A172 (cell line): ENCODE measurements at regions not wholly inside any gene's neighbourhood (a gene's known extent, or its start where the extent isn't known, plus 50 kb on each side); places are given as distances from the start of the nearest gene placed in this dataset.
"Not testable (repeated sequence)": the region's sequence is repeated elsewhere in the genome, so short reads cannot be mapped to it uniquely, and the experiment has no call there.

Experiments
- DNase-seq: peaks from one replicate; pipeline ENCODE4 v3.0.0-alpha.2; 2015; ENCODE audit warnings: low spot score

DNA sequence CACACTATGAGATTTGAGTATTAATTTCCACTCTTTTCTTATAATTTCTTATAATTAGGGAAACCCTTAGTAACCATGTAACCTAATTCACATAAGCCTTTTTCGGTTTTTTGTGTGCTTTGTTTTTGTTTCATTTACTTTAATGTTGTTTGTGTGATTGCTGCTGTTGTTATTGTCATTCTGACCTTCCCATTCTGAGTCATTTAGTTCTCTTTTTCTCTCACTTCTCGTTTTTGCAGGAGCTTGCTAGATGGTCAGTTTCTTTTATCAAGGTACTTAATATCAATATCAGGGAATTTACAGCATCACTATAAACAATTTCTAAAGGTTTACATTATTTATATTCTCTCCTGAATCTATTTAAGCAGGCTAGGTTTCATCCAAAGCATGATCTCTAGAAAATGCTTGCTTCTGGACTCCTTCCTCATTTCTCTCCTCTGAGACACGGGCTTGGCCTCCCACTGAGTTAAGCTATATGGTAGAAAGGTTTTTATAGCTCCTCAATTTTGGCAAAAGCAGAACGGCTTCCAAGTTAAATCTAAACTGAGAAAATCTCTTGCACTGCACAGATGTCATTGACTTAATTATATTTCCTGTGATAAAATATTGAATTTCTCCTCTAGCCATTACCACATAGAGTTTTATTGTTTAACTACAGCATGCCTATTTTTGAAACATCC, 534.2 kb downstream of the NSUN3 start:
- DNase-seq, result no peak

DNA sequence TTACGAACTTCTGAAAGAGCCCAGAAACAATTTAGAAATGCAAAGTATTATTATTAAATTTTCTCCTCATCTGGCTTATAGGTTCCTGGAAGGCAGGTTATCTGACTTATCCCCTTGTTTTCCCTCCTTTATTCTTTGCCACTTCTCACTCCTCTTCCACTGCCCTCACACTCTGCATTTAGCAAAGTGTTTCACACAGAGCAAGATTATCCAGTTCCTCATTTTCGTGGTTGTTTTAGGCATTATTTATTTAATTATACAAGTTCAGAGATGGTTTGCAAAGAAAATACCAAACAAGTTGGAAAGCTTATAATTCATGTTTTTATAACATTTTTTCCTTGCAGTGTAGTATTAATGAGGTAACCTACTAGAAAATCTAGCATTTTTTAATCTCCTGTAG, 544.9 kb downstream of the NSUN3 start:
- DNase-seq, result no peak

DNA sequence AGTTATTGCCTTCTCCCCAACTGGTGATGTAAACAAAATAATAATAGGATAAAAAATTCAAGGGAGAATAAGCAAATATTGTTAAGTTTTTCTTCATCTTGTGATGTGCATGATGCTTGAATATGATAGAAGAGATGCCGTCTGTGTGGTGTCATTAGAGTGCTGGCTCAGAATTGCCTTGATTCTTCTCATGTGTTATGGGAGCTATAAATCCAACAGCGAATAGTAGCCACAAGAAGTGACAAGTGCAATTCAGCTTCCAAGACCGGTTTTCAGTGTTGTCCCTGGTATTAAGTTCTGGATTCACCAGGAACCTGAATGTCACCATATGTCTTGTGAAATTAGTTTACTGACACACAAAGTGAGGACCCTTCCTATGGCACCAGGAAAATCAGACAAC, 547.0 kb downstream of the NSUN3 start:
- DNase-seq, result no peak

DNA sequence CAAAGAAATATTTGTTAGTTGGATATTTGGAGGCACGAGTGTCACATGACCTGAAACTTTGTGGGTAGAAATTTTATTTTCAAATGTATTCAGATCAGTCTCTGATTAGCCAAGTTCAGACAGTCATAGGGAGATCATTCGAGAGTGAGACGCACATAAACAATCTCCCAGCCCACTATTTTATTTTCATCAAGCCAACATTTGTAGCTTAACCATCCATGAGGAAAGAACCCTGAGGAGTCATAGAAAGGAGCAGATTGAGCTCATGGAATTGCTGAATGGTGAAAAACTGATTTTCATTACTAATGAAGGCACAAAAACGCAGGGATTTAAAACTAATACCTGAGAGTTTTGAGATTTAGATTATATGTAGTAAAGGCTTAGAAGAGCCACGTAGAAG, 548.7 kb downstream of the NSUN3 start:
- DNase-seq, result no peak

DNA sequence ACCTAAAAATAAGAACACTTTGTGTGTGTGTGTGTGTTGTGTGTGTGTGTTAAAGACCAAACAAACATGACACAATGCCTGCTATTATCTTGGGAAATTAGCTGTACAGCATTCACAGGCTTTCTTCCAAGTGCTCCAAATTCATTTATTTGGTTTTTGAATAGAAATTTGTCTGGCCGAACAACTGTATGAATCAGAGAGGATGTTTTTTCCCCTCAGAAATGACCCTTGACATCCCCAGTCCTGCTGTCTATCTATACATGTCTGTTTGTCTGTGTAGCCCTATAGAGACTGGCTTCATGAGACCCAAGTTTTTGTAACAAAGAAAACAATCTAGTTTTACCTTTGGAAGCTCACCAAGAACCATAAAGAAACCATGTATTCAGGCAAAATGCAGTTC, 549.8 kb downstream of the NSUN3 start:
- DNase-seq, result no peak

DNA sequence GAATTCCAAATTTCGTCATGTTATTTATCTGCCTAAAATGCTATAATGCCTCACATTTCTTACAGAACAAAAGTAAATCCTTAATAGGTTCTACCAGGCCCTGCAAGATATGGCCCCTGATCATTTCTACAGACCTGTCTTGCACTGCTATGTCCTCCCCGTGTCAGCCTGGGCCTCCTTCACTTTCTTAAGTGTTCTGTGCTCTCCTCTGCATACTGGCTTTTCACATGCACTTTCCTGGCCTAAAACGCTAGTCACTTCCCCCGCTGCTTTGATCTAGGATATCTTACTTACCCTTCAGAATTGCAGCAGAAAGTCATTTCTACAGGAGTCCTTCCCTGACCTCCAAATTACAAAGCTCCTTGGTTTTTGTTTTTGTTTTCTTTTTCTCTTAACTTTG, 551.3 kb downstream of the NSUN3 start:
- no peak for DNase-seq

DNA sequence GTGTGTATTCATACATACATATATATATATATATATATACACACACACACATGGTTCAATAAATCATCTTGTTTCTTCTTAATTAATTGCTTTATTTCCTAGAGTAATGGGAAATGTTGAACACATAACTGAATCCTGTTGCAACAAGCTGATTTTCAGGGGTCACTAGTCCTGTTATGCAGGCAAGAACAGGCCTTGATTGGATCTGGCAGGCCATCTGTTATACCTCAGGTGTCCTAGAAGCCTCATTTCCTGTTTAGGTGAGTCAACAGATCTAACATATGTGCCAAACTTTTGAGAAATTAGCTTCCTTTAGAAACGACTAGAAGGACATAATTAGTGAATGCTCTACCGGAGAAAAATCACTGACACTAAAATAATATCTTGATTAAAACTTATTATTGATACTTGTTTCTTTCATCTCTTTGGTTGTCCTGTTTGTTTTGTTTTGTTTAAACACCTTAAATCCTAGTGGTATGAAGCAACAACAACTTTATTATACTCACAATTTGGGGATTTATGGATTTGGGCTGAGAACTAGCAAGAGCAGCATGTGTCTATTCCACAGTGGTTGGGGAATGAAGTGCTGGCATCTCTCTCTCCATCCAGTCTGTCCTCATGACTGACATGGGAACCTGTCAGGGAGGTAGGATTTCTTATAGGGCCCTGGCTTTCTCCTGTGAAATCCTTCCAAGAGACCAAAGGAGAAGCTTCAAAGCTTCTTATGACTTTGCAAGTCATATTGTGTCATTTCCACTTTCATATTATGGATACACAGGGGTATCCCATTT, 552.6 kb downstream of the NSUN3 start:
- no peak for DNase-seq

DNA sequence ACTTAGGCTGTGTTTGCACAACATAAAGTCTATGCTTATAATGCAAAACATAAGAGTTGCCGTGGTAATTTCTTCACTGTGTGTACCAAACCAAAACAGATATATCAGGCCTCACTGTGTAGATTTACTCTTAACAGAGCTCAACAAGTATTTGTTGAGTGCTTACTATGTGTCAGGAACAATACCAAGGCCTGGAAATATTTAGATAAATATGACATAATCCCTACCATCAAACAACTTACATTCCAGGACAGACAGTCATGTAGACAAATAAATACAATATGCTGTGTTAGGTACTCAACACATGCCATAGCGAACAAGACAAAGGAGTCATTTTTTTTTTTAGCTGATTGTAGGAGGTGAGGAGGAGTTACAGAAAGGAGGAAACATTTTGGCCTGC, 554.0 kb downstream of the NSUN3 start:
- no peak for DNase-seq

DNA sequence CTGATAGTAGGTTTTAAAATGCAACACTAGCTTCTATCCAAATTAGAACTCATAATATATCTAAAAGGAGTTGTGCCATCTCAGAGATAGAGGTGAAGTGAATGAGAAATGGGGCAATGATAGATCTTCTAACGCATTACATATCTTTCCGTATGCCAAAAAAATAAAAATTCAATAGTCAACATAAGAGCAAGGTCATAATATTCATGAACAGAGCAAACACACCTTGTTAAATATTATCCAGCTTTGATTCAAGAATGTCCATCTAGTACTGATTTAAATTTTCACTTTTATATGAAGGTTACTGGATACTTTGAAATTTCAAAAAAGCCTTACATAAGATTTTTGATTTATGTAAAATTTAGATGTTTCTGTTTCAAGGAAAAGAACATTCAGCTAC, 554.5 kb downstream of the NSUN3 start:
- DNase-seq, result no peak

DNA sequence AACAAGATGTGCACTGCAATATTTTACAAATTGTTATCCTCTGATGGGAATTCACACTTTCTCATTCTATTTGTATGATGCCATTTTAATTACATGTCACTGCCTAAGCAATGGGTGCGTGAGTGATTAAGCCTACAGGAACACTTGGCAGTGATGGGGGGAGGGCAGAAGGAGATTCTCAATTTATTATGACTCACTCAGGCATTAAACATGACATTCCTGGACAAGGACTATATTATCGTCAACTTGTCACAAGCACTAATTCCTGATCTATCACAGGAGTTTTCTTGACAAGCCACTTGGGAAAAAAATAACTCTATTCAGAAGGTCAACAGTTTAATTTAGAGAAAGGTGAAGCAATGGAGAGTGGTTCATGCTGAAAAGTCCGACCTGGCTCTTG, 556.8 kb downstream of the NSUN3 start:
- DNase-seq, result no peak

DNA sequence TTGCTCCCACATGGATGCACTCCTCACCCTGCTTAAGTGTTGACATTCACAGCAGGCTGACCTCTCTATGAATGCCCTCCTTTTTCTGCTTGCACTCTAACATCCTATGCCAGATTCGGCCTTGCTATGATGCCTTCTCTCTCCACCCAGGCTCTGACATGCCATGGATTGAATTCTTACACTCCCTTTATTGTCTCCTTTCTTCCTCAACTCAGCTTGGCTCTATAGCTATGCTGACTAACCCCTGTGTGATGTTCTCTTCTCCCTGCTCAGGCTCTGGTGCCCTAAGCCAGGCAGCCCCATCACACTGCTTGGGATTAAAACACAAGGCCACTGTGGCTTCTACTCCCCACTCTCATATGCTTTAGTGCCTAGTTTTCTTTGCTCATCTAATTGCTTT, 563.7 kb downstream of the NSUN3 start:
- no peak for DNase-seq

DNA sequence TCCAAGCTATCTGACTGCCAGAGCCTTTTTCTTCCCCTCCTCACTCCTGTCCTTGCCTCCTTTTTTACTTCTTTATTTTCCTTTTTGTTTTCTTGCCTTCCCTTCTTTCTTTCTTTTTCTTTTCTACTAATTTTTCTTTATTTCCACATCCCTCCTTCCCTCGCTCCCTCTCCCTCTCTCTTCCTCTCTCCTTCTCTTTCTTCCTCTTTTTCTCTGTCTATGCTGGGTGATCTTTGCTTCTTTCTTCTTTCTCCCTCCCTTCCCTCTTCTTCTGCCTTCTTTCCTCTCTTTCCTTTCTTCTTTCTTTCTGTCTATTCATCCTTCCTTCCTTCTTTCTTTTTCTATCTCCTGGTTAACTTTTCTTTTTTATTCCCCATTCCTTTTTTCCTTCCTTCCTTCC, 564.8 kb downstream of the NSUN3 start:
- DNase-seq, result no peak

DNA sequence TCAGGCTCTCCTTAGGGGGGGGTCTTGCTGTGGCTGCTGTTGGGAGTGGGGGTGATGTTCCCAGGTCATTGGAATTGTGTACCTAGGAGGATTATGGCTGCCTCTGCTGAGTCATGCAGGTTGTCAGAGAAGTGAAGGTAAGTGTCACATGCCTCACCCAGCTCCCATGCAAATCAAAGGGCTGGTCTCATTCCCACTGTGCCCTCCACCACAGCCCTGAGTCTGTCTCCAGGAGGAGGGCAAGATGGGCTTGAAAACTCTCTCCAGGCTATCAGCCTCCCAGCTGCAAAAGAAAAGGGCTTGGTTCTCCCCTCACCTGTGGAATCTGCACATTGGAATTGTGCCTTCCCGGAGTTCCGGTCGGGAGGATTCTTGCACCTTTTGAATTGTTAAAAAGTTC, 580.5 kb downstream of the NSUN3 start:
- DNase-seq, result no peak

DNA sequence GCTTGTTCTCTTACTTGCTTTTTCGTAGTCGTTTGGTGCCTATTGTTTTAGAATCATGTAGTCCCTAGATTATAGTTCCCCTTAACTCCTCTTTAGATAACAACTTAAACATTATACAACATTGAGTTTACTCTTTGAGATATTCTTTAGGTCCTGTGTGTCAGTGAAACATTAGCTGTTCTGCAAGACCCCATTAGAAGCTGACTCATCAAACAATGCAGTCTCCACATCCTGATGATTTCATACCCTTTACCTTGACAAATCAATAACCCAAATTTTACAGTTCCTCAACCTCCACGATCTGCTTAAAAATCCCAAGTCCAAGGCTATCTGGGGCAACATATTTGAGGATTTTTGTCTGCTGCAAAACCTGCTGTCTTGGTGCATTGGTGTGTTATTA, 582.9 kb downstream of the NSUN3 start:
- DNase-seq, result no peak

DNA sequence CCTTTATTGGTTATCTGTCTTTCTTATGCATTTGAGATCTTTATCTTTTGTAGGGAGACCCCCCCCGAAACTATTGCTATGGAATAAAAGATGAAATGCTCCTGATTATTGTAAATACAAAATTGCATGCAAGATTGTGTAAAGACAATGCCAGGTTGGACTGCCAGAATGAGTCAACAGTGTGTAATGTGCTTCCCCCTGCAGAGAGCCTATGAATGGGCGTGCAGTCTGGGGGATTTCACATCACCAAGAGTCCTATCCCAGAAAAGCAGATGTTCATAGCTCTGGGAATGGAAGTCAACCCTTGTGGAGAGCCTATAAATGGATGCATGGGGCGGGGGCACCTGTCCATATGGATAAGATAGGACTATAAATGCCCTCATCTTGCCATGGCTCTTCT, 584.3 kb downstream of the NSUN3 start:
- no peak for DNase-seq

DNA sequence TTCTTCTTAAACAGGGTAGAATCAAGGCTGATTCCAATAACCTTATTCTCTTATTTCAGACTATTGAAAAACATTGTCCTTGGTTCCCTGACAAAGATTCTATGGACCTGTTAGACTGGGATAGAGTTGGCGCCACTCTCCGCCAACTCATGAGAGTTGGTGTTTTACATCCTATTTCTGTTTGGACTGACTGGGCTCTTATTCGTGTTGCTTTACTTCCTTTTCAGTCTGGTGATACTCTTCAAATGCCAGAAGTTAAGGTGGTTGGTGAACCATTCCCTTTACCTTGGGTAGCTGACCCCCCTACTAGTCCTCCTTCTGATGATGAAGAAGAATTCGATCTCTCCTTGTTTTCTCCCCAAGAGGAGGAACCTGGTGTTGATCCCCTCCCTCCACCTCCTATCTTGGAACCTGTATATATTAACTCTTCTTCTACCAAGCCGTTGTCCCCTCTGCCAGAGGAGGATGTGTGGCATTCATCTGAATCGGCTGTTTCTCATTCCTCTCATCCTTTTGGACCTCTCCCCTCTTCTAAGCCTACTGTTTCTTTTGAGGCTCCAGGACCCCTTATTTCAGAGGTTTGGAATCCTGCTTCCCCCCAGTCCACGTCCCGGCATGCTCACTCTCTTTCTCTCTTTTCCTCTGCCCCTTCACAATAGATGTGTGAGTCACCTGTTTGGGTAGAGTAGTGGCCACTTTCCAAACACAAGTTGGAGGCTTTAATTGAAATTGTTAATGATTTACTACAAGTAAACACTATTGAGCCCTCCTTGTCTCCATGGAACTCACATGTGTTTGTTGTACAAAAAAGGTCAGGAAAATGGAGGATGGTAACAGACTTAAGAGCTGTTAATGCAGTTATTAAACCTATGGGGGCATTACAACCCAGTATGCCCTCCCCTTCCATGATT, 585.7 kb downstream of the NSUN3 start:
- not testable (repeated sequence) for DNase-seq

DNA sequence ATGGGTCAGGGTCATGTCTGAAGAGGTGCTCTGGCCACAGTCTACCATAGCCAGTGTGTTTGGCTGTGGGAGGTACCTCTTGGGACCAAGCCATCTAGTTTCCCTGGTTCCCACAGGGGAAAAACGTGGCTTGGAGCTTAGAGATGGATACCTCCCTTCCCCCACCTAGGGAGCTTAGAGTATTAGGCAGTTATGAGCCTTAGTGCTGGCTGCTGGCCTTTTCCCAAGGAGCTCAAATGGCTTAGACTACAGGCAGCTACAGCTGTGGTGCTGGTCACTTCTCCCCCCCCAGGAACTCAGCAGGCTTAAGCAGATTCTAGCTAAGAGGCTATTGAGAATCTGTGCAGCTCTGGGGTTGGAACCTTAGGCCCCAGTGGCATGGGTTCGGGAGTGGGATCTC, 591.2 kb downstream of the NSUN3 start:
- no peak for DNase-seq

DNA sequence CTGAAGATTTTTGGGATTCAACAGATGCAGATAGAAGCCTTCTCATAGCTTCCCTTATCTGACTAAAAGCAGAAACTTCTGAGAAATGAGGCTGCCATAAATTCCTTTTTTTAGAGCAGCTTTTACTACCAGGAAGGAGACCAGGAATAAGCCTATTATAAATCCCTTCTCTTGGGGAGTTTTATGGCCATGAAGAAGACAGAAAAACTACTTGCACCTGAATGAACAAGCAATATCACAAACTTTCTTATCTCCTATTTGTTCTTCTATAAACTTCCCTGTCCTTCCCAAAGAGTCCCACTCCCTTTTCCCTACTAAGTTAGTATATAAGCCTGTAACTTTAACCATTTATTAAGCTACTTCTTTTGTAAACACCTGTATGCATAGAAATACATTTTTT, 603.1 kb downstream of the NSUN3 start:
- no peak for DNase-seq

DNA sequence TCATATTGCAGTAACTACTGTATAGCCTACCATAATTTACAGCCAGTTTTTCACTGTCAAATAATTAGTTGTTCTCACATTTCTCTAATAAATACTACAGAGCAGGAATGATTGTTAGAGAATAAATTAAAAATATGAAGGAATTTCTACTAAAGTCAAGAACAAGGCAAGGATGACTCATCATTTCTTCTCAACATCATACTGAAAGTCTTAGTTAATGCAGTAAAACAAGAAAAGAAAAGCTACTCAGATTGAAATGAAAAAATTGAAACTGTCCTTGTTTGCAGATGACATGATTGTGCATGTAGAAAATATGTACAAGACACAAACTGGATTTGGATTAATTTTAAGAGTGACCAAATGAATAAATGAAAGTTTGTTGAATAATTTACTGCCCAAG, 608.2 kb downstream of the NSUN3 start:
- no peak for DNase-seq

DNA sequence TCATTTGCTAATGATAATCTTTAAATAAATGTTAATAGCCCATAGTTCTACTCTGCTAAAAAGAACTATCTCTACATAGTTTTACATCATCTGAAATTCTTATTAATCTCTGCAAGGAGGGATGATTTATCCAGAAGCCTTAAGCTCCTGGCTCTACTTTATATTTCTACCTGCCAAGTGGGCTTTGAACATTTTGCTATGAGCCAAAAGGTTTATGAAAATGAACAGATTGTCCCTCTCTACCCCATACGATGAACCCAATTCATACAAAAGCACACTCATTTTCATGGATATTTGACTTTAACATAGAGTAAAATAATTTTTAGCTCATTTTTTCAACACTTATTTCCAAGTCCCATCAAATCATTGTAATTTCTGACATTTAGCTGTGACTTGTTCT, 611.0 kb downstream of the NSUN3 start:
- no peak for DNase-seq

DNA sequence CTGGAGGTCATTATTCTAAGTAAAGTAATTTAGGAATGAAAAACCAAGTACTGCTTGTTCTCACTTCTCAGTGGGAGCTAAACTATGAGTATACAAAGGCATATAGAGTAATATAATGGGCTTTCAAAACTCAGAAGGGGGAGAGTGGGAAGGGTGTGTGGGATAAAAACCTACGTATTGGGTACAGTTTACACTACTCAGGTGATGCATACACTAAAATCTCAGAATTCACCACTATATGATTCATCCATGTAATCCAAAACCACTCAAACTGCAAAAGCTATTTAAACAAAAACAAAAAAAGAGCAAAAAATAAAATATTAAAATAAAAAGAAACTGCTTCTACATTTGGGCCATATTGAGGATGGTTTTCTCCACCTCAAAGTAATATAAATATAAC, 623.3 kb downstream of the NSUN3 start:
- DNase-seq, result no peak

DNA sequence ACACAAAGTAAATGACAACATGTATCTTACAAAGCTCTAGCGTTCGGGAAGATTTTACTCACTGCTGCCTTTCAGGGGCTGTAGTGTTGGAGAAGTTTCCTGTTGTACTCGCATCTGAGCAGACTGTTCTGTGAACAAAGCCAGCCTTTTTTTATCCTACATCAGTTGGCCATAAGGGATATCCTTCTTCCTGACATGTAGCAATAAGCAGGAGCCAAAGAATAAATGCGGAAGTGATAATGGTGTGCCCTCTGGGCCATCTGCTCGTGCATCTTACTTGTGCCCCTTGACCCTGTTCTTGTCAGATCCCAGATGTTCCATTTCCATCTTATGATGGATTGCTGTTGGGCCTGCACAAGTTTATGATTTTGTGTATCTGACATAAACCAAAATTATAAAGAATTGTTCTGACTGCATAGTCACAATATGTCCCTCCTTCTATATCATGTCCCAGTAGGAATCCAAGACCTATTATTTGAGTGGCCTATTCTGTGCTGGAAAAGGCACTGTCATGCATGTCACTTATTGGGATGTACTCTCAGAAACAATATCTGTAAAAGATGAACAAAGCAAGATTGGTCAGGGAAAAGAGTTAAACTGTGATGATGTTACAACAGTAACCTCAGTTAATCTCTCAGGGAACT, 631.3 kb downstream of the NSUN3 start:
- no peak for DNase-seq
